OCI-LY3 (cell line): ENCODE measurements at regions not wholly inside any gene's neighbourhood (a gene's known extent, or its start where the extent isn't known, plus 50 kb on each side); places are given as distances from the start of the nearest gene placed in this dataset.
"Not testable (repeated sequence)": the region's sequence is repeated elsewhere in the genome, so short reads cannot be mapped to it uniquely, and the experiment has no call there.

Source experiments
- CTCF ChIP-seq: fragments of 200-600, 300-600 bp; sonication (generic); IDR thresholded peaks from 2 replicates; pipeline ENCODE4 v1.5.1; 2014; ENCODE audit warnings: antibody characterized with exemption, low read length, low read depth
- EZH2phosphoT487 ChIP-seq: fragments of 200-600 bp; shearing (Covaris generic); IDR thresholded peaks from 2 replicates; pipeline ENCODE4 v1.6.1; 2018; ENCODE audit warnings: antibody characterized with exemption, mixed run types, low read depth

- not testable (repeated sequence) for TF ChIP-seq EZH2phosphoT487, CTCF
Measured at GRCh38 chr16:22584459-22584858, 73.8 kb downstream of the NPIPB5 start.
